RWPE1 (cell line): ENCODE measurements at regions not wholly inside any gene's neighbourhood (a gene's known extent, or its start where the extent isn't known, plus 50 kb on each side); places are given as distances from the start of the nearest gene placed in this dataset.
"Not testable (repeated sequence)": the region's sequence is repeated elsewhere in the genome, so short reads cannot be mapped to it uniquely, and the experiment has no call there.

ENCODE experiments used
- CTCF ChIA-PET: fragments of 350-600 bp; sonication (Branson Sonifier 250); formaldehyde crosslinking; extraction: SDS; loops from one replicate; lab custom pipeline; 2021; lab: Yijun Ruan, JAX
- POLR2A ChIA-PET: fragments of 400-600 bp; formaldehyde crosslinking; extraction: SDS; loops from one replicate; lab custom pipeline; 2020; ENCODE audit warnings: antibody characterized with exemption; ENCODE audit not compliant: low non-redundant PET; lab: Yijun Ruan, JAX
- DNase-seq: peaks from one replicate; pipeline ENCODE4 v3.0.0; 2012; ENCODE audit warnings: low spot score
- H3K27ac ChIP-seq: fragments of 450-650 bp; 2 replicates; pipeline ENCODE4 v1.5.1; 2017
- TF ChIP-seq, protein P1 (sequence below): fragments of 450-650 bp; conservative IDR thresholded peaks from 2 replicates; pipeline ENCODE4 v1.5.1; 2017; ENCODE audit warnings: low read depth, mild to moderate bottlenecking

DNA sequence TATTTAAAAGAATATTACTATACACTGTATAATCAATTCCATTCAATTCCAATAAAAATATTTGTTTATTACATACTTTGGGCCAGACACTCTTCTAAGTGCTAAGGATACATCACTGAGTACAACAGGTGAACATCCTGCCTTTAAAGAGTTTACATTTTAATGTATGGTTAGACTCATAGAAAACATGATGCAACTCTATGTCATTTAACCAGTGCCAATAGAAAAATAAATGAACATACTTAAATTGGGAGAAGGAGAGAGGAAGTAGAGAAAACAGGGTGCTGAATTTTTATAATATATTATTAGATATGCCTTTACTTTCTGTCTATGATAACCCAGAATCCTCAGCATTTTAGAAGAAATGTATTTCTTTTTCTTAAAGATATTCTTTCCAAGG, 119.2 kb downstream of the TSEN15 start:
- ChIA-PET POLR2A (no interaction called here), CTCF (interaction anchor here (0.7 kb wide), 1 partner anchor 1773 kb away, joined by 5 read pairs; no protein-coding TSS in a partner anchor)
- DNase-seq, result no peak
- no peak overlapping the region for H3K27ac ChIP-seq
- TF ChIP-seq, protein P1, sequence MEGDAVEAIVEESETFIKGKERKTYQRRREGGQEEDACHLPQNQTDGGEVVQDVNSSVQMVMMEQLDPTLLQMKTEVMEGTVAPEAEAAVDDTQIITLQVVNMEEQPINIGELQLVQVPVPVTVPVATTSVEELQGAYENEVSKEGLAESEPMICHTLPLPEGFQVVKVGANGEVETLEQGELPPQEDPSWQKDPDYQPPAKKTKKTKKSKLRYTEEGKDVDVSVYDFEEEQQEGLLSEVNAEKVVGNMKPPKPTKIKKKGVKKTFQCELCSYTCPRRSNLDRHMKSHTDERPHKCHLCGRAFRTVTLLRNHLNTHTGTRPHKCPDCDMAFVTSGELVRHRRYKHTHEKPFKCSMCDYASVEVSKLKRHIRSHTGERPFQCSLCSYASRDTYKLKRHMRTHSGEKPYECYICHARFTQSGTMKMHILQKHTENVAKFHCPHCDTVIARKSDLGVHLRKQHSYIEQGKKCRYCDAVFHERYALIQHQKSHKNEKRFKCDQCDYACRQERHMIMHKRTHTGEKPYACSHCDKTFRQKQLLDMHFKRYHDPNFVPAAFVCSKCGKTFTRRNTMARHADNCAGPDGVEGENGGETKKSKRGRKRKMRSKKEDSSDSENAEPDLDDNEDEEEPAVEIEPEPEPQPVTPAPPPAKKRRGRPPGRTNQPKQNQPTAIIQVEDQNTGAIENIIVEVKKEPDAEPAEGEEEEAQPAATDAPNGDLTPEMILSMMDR, result no peak

GRCh38 chr1:184176058-184176457, 124.5 kb downstream of the TSEN15 start:
- H3K27ac ChIP-seq, result no peak overlapping the region
- ChIA-PET POLR2A (no interaction called here), CTCF (interaction anchor here (0.6 to 0.7 kb wide), 2 partner anchors 532 to 1956 kb away, joined by 3 to 4 read pairs; no protein-coding TSS in a partner anchor)
- TF ChIP-seq, protein P1, result no peak
- DNase-seq, result no peak

DNA sequence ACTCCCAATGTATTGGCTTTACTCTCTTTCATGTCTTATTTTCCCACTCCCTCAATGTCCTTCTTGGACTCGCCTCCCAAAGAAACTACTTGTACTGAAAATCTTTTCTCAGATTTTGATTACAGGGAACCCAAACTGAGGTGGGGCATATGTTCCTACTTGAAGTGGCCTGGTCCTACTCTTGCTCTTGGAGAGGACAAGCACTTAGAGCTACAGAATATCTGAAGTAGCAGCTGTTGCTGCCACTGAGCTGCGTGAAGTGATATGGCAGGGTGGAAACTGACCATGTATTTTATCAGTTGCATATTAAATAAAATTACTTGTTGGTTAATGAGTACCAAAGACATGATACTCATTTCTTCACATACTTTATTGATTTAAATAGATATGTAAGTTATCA, 129.5 kb downstream of the TSEN15 start:
- POLR2A ChIA-PET, result no interaction called here
- TF ChIP-seq, protein P1, result no peak
- CTCF ChIA-PET, result no interaction called here
- no peak overlapping the region for H3K27ac ChIP-seq
- DNase-seq, result no peak

GRCh38 chr1:184183919-184184318, 132.4 kb downstream of the TSEN15 start:
- H3K27ac ChIP-seq, result no peak overlapping the region
- TF ChIP-seq, protein P1, result no peak
- DNase-seq, result no peak
- CTCF ChIA-PET, result no interaction called here
- POLR2A ChIA-PET, result no interaction called here

- H3K27ac ChIP-seq, DNase-seq, CTCF ChIA-PET, POLR2A ChIA-PET: not testable (repeated sequence)
These were observed 133.1 kb downstream of the TSEN15 start for GRCh38 chr1:184184614-184185013.

- TF ChIP-seq, protein P1, result no peak
- no peak overlapping the region for H3K27ac ChIP-seq
- CTCF ChIA-PET, result no interaction called here
- no peak for DNase-seq
- POLR2A ChIA-PET, result no interaction called here
These were observed 133.8 kb downstream of the TSEN15 start for GRCh38 chr1:184185347-184185746.

DNA sequence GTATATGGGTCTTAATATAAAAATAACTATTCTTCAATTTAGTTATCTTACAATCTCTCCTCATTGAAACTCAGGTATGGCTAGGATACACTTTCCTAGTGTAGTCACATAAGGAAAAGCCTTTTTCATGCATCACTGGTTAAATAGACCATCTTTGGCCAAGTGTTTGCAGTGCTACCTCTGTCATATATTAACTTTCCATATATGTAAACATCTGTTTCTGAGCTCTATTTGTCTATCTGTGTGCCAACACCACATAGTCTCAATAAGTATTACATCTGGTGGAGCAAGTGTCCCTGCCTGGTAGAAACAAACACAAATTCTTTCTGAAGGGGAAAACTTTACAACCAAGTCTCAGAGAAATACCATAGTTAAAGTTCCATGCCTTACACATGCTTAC, 134.6 kb downstream of the TSEN15 start:
- H3K27ac ChIP-seq, result no peak overlapping the region
- POLR2A ChIA-PET, result no interaction called here
- DNase-seq, result no peak
- CTCF ChIA-PET, result no interaction called here
- TF ChIP-seq, protein P1, result no peak
